SJSA1 (cell line): ENCODE measurements at regions not wholly inside any gene's neighbourhood (a gene's known extent, or its start where the extent isn't known, plus 50 kb on each side); places are given as distances from the start of the nearest gene placed in this dataset.
"Not testable (repeated sequence)": the region's sequence is repeated elsewhere in the genome, so short reads cannot be mapped to it uniquely, and the experiment has no call there.

Source experiments
- DNase-seq, 2 experiments: peaks; one replicate each; pipeline ENCODE4 v3.0.0-alpha.2; 2015 to 2020; ENCODE audit warnings: low spot score in 2 of 2, low read depth in 1 of 2
- H3K27ac ChIP-seq: fragments of 250-450 bp; sonication (Bioruptor Pico); 2 replicates; pipeline ENCODE4 v1.5.1; 2020; ENCODE audit warnings: mild to moderate bottlenecking, moderate library complexity
- H3K27me3 ChIP-seq: fragments of 250-450 bp; sonication (Bioruptor Pico); replicated peaks from 2 replicates; pipeline ENCODE4 v1.5.1; 2020; ENCODE audit warnings: mild to moderate bottlenecking, moderate library complexity
- H3K36me3 ChIP-seq: fragments of 250-450 bp; sonication (Bioruptor Pico); 2 replicates; pipeline ENCODE4 v1.5.1; 2020; ENCODE audit warnings: mild to moderate bottlenecking
- H3K4me1 ChIP-seq: fragments of 250-450 bp; sonication (Bioruptor Pico); replicated peaks from 2 replicates; pipeline ENCODE4 v1.6.1; 2021; ENCODE audit warnings: mild to moderate bottlenecking
- H3K4me3 ChIP-seq: fragments of 250-450 bp; sonication (Bioruptor Pico); 2 replicates; pipeline ENCODE4 v1.5.1; 2020; ENCODE audit warnings: mild to moderate bottlenecking
- H3K9me3 ChIP-seq: fragments of 250-450 bp; sonication (Bioruptor Pico); replicated peaks from 2 replicates; pipeline ENCODE4 v1.5.1; 2020; ENCODE audit warnings: mild to moderate bottlenecking

- no peaks in the 10 kb centered on the region for H3K27me3 ChIP-seq
- no peak for DNase-seq
- H3K36me3 ChIP-seq = no peaks in the 10 kb centered on the region
- H3K27ac ChIP-seq = no peak overlapping the region
- H3K4me3 ChIP-seq = no peak overlapping the region
- no peaks in the 10 kb centered on the region for H3K9me3 ChIP-seq
- no peaks in the 10 kb centered on the region; the same call in 1 of the 2 replicates for H3K4me1 ChIP-seq
These were observed 297.1 kb upstream of the MAF start for GRCh38 chr16:79897453-79898146.

GRCh38 chr16:79897104-79897452 is 296.5 kb upstream of the MAF start:
- Histone ChIP-seq H3K4me3 (no peak overlapping the region), H3K36me3 (no peaks in the 10 kb centered on the region), H3K9me3 (no peaks in the 10 kb centered on the region), H3K4me1 (no peaks in the 10 kb centered on the region; the same call in 1 of the 2 replicates), H3K27me3 (no peaks in the 10 kb centered on the region), H3K27ac (no peak overlapping the region)
- DNase-seq = no peak

GRCh38 chr16:79895917-79896203 is 295.3 kb upstream of the MAF start:
- no peak overlapping the region for H3K4me3 ChIP-seq
- no peaks in the 10 kb centered on the region for H3K27me3 ChIP-seq
- H3K27ac ChIP-seq = no peak overlapping the region
- no peaks in the 10 kb centered on the region for H3K36me3 ChIP-seq
- no peaks in the 10 kb centered on the region for H3K9me3 ChIP-seq
- no peak for DNase-seq
- no peaks in the 10 kb centered on the region; the same call in 1 of the 2 replicates for H3K4me1 ChIP-seq

GRCh38 chr16:79895053-79895916 is 294.7 kb upstream of the MAF start:
- Histone ChIP-seq H3K27me3 (no peaks in the 10 kb centered on the region), H3K4me1 (no peaks in the 10 kb centered on the region; the same call in 1 of the 2 replicates), H3K27ac (no peak overlapping the region), H3K9me3 (no peaks in the 10 kb centered on the region), H3K36me3 (no peaks in the 10 kb centered on the region), H3K4me3 (no peak overlapping the region)
- DNase-seq = no peak

GRCh38 chr16:79893445-79893844 is 292.9 kb upstream of the MAF start:
- no peaks in the 10 kb centered on the region for H3K9me3 ChIP-seq
- no peak overlapping the region for H3K27ac ChIP-seq
- 0 out of 2 replicates have a peak, but pooled peaks cover 3% of the 10 kb centered on the region for H3K4me1 ChIP-seq
- no peaks in the 10 kb centered on the region for H3K27me3 ChIP-seq
- no peak overlapping the region for H3K4me3 ChIP-seq
- DNase-seq = no peak
- H3K36me3 ChIP-seq = no peaks in the 10 kb centered on the region

GRCh38 chr16:79892278-79892677 is 291.7 kb upstream of the MAF start:
- no peaks in the 10 kb centered on the region for H3K36me3 ChIP-seq
- H3K27me3 ChIP-seq = no peaks in the 10 kb centered on the region
- no peak overlapping the region for H3K4me3 ChIP-seq

GRCh38 chr16:79891458-79891857 is 290.9 kb upstream of the MAF start:
- H3K4me1 ChIP-seq = 0 out of 2 replicates have a peak, but pooled peaks cover 3% of the 10 kb centered on the region
- no peaks in the 10 kb centered on the region for H3K9me3 ChIP-seq
- no peaks in the 10 kb centered on the region for H3K36me3 ChIP-seq
- no peak overlapping the region for H3K4me3 ChIP-seq
- DNase-seq = no peak
- H3K27me3 ChIP-seq = no peaks in the 10 kb centered on the region
- H3K27ac ChIP-seq = no peak overlapping the region

More at GRCh38 chr16:79892278-79892677, 291.7 kb upstream of the MAF start:
- DNase-seq = no peak
- Histone ChIP-seq H3K27ac (no peak overlapping the region), H3K9me3 (no peaks in the 10 kb centered on the region), H3K4me1 (0 out of 2 replicates have a peak, but pooled peaks cover 3% of the 10 kb centered on the region)

- no peak overlapping the region for H3K27ac ChIP-seq
- H3K4me3 ChIP-seq = no peak overlapping the region
- no peaks in the 10 kb centered on the region for H3K27me3 ChIP-seq
- no peak for DNase-seq
- H3K4me1 ChIP-seq = 0 out of 2 replicates have a peak, but pooled peaks cover 3% of the 10 kb centered on the region
- H3K9me3 ChIP-seq = no peaks in the 10 kb centered on the region
- no peaks in the 10 kb centered on the region for H3K36me3 ChIP-seq
These were observed 287.3 kb upstream of the MAF start for GRCh38 chr16:79887541-79888540.

- Histone ChIP-seq H3K9me3 (no peaks in the 10 kb centered on the region), H3K27ac (no peak overlapping the region), H3K4me3 (no peak overlapping the region), H3K36me3 (no peaks in the 10 kb centered on the region), H3K4me1 (0 out of 2 replicates have a peak, but pooled peaks cover 3% of the 10 kb centered on the region), H3K27me3 (no peaks in the 10 kb centered on the region)
- no peak for DNase-seq
These were observed 284.8 kb upstream of the MAF start for GRCh38 chr16:79885320-79885719.

- Histone ChIP-seq H3K27me3 (no peaks in the 10 kb centered on the region), H3K27ac (no peak overlapping the region), H3K36me3 (no peaks in the 10 kb centered on the region)
These were observed 283.0 kb upstream of the MAF start for GRCh38 chr16:79883494-79883893.

GRCh38 chr16:79882340-79883005 is 281.9 kb upstream of the MAF start:
- H3K9me3 ChIP-seq = no peaks in the 10 kb centered on the region
- DNase-seq = no peak

More at GRCh38 chr16:79883494-79883893, 283.0 kb upstream of the MAF start:
- Histone ChIP-seq H3K4me1 (no peaks in the 10 kb centered on the region), H3K4me3 (no peak overlapping the region), H3K9me3 (no peaks in the 10 kb centered on the region)
- no peak for DNase-seq

GRCh38 chr16:79881107-79881506 is 280.6 kb upstream of the MAF start:
- H3K4me1 ChIP-seq, DNase-seq, H3K27me3 ChIP-seq, H3K4me3 ChIP-seq, H3K36me3 ChIP-seq, H3K27ac ChIP-seq, H3K9me3 ChIP-seq: not testable (repeated sequence)

More at GRCh38 chr16:79882340-79883005, 281.9 kb upstream of the MAF start:
- Histone ChIP-seq H3K4me3 (no peak overlapping the region), H3K36me3 (no peaks in the 10 kb centered on the region), H3K27me3 (no peaks in the 10 kb centered on the region), H3K27ac (no peak overlapping the region), H3K4me1 (no peaks in the 10 kb centered on the region)

- no peaks in the 10 kb centered on the region for H3K4me1 ChIP-seq
- H3K9me3 ChIP-seq = no peaks in the 10 kb centered on the region
- no peaks in the 10 kb centered on the region for H3K27me3 ChIP-seq
These were observed 275.8 kb upstream of the MAF start for GRCh38 chr16:79876332-79876730.

More at GRCh38 chr16:79876332-79876730, 275.8 kb upstream of the MAF start:
- Histone ChIP-seq H3K27ac (no peak overlapping the region), H3K36me3 (no peaks in the 10 kb centered on the region), H3K4me3 (no peak overlapping the region)
- no peak for DNase-seq
